Breast epithelium (tissue), 4 donors: ENCODE measurements at regions not wholly inside any gene's neighbourhood (a gene's known extent, or its start where the extent isn't known, plus 50 kb on each side); places are given as distances from the start of the nearest gene placed in this dataset.

Experiments
- DNase-seq, 2 donors: peaks; one replicate each; pipeline ENCODE4 v3.0.0-alpha.2; 2019; ENCODE audit warnings: low spot score in 2 of 2
- H3K27ac ChIP-seq, 2 donors: fragments of 200-600 bp; sonication (generic) in 1 of 2; one replicate each; pipeline ENCODE4 v1.5.1; 2016 to 2019; ENCODE audit warnings: mild to moderate bottlenecking in 1 of 2
- H3K27me3 ChIP-seq, 2 donors: fragments of 200-600 bp; sonication (generic) in 1 of 2; one replicate each; pipeline versions ENCODE4 v1.5.1 to v1.6.0; 2017 to 2019; ENCODE audit warnings: control low read depth in 1 of 2, mild to moderate bottlenecking in 1 of 2
- H3K36me3 ChIP-seq: fragments of 200-600 bp; one replicate; pipeline ENCODE4 v1.5.1; 2019
- H3K4me1 ChIP-seq, 2 donors: fragments of 200-600 bp; sonication (generic); one replicate each; pipeline ENCODE4 v1.5.1; 2016 to 2019; ENCODE audit warnings: control low read depth in 1 of 2
- H3K4me3 ChIP-seq, 3 donors: fragments of 200-600 bp; sonication (generic); 1 replicate in 2 of 3; 2 replicates in 1 of 3; pipeline ENCODE4 v1.5.1; 2016 to 2019; ENCODE audit warnings: mild to moderate bottlenecking in 3 of 3, moderate library complexity in 2 of 3
- H3K9me3 ChIP-seq, 2 donors: fragments of 200-600 bp; sonication (generic) in 1 of 2; one replicate each; pipeline ENCODE4 v1.5.1; 2016 to 2019; ENCODE audit warnings: control low read depth in 1 of 2
- CTCF ChIP-seq, 3 donors: fragments of 450-650 bp; IDR thresholded peaks; one replicate each; pipeline ENCODE4 v1.5.1; 2016 to 2017; ENCODE audit warnings: antibody characterized with exemption in 3 of 3, mild to moderate bottlenecking in 3 of 3, moderate library complexity in 3 of 3
- POLR2A ChIP-seq: fragments of 450-650 bp; IDR thresholded peaks from one replicate; pipeline ENCODE4 v1.6.1; 2016; ENCODE audit warnings: antibody characterized with exemption, mild to moderate bottlenecking, moderate library complexity
- POLR2AphosphoS5 ChIP-seq, 3 donors: sonication (generic); formaldehyde crosslinking; IDR thresholded peaks; one replicate each; pipeline ENCODE4 v1.6.1; 2017; ENCODE audit warnings: antibody characterized with exemption in 3 of 3
- intact Hi-C: fragments of 100-400 bp; cut with DNase I; formaldehyde crosslinking; loops from one replicate; pipeline ENCODE4 v1.15.1; 2023; ENCODE audit warnings: low total_unique reads

- no peak for DNase-seq
- intact Hi-C loops = no loop called here
Measured at GRCh38 chr3:10682692-10683091, 133.3 kb upstream of the SLC6A11 start.

GRCh38 chr3:10683106-10683505, 132.9 kb upstream of the SLC6A11 start:
- DNase-seq = no peak
- Histone ChIP-seq H3K4me3 (no peak overlapping the region), H3K4me1 (no peaks in the 10 kb centered on the region), H3K27me3 (no peaks in the 10 kb centered on the region), H3K27ac (no peak overlapping the region), H3K36me3 (no peaks in the 10 kb centered on the region), H3K9me3 (no peaks in the 10 kb centered on the region)
- intact Hi-C loops = no loop called here
- TF ChIP-seq POLR2A = no peak
- no peak for TF ChIP-seq CTCF (IDR thresholded peaks at IDR 0.05)
- TF ChIP-seq POLR2AphosphoS5 (IDR thresholded peaks at IDR 0.05) = no peak

More at GRCh38 chr3:10682692-10683091, 133.3 kb upstream of the SLC6A11 start:
- TF ChIP-seq CTCF (IDR thresholded peaks at IDR 0.05) (no peak), POLR2A (no peak), POLR2AphosphoS5 (IDR thresholded peaks at IDR 0.05) (no peak)
- no peak overlapping the region for H3K27ac ChIP-seq
- H3K4me3 ChIP-seq = no peak overlapping the region
- no peaks in the 10 kb centered on the region for H3K36me3 ChIP-seq
- no peaks in the 10 kb centered on the region for H3K27me3 ChIP-seq
- H3K4me1 ChIP-seq = no peaks in the 10 kb centered on the region
- no peaks in the 10 kb centered on the region for H3K9me3 ChIP-seq

- intact Hi-C loops = no loop called here
- no peaks in the 10 kb centered on the region for H3K36me3 ChIP-seq
- H3K9me3 ChIP-seq = no peaks in the 10 kb centered on the region
- no peak for DNase-seq
- TF ChIP-seq POLR2A = no peak
- TF ChIP-seq CTCF (IDR thresholded peaks at IDR 0.05) = no peak
- TF ChIP-seq POLR2AphosphoS5 (IDR thresholded peaks at IDR 0.05) = no peak
- H3K27me3 ChIP-seq = no peaks in the 10 kb centered on the region
- no peak overlapping the region for H3K4me3 ChIP-seq
- no peaks in the 10 kb centered on the region for H3K4me1 ChIP-seq
- no peak overlapping the region for H3K27ac ChIP-seq
Measured at GRCh38 chr3:10688126-10688525, 127.9 kb upstream of the SLC6A11 start.

GRCh38 chr3:10688548-10689172, 127.4 kb upstream of the SLC6A11 start:
- no peak for DNase-seq
- Histone ChIP-seq H3K27me3 (no peaks in the 10 kb centered on the region), H3K4me3 (no peak overlapping the region), H3K9me3 (no peaks in the 10 kb centered on the region), H3K36me3 (no peaks in the 10 kb centered on the region), H3K27ac (no peak overlapping the region), H3K4me1 (no peaks in the 10 kb centered on the region)
- TF ChIP-seq POLR2A = no peak
- TF ChIP-seq POLR2AphosphoS5 (IDR thresholded peaks at IDR 0.05) = no peak
- no peak for TF ChIP-seq CTCF (IDR thresholded peaks at IDR 0.05)
- intact Hi-C loops = no loop called here

- no peak for DNase-seq
- Histone ChIP-seq H3K27ac (no peak overlapping the region), H3K4me1 (no peaks in the 10 kb centered on the region), H3K27me3 (no peaks in the 10 kb centered on the region), H3K36me3 (no peaks in the 10 kb centered on the region), H3K9me3 (no peaks in the 10 kb centered on the region), H3K4me3 (no peak overlapping the region)
- intact Hi-C loops = loop anchor here (10.0 kb wide), 2 partner anchors 1527 to 1633 kb away; no protein-coding TSS in a partner anchor
- TF ChIP-seq CTCF (IDR thresholded peaks at IDR 0.05) = no peak
- no peak for TF ChIP-seq POLR2A
- TF ChIP-seq POLR2AphosphoS5 (IDR thresholded peaks at IDR 0.05) = no peak
Measured at GRCh38 chr3:10692039-10692622, 123.9 kb upstream of the SLC6A11 start.
